Type B pancreatic cell (in vitro differentiated cells): ENCODE measurements at regions not wholly inside any gene's neighbourhood (a gene's known extent, or its start where the extent isn't known, plus 50 kb on each side); places are given as distances from the start of the nearest gene placed in this dataset.
"Not testable (repeated sequence)": the region's sequence is repeated elsewhere in the genome, so short reads cannot be mapped to it uniquely, and the experiment has no call there.

Source experiments
- DNase-seq: peaks from one replicate; pipeline ENCODE4 v3.0.0; 2021; ENCODE audit warnings: mixed read lengths; ENCODE audit not compliant: unreplicated experiment; ENCODE audit errors: extremely low spot score
- H3K27ac Mint-ChIP-seq: 2 replicates; pipeline ENCODE4 v1.8.0; 2021; ENCODE audit warnings: mild to moderate bottlenecking, mixed read lengths
- H3K27me3 Mint-ChIP-seq: 2 replicates; pipeline ENCODE4 v1.8.0; 2021; ENCODE audit warnings: mixed read lengths
- H3K36me3 Mint-ChIP-seq: 2 replicates; pipeline ENCODE4 v1.8.0; 2021; ENCODE audit warnings: mixed read lengths
- H3K4me1 Mint-ChIP-seq: one replicate; pipeline ENCODE4 v1.8.0; 2021; ENCODE audit warnings: mixed read lengths; ENCODE audit not compliant: unreplicated experiment
- H3K4me3 Mint-ChIP-seq: 2 replicates; pipeline ENCODE4 v1.8.0; 2021; ENCODE audit warnings: mild to moderate bottlenecking, mixed read lengths
- H3K9me3 Mint-ChIP-seq: 2 replicates; pipeline ENCODE4 v1.8.0; 2021; ENCODE audit warnings: mixed read lengths
- TF ChIP-seq, protein P1 (sequence below): fragments of 200-600 bp; sonication (generic); conservative IDR thresholded peaks from 2 replicates; pipeline ENCODE4 v1.5.0; 2021; ENCODE audit warnings: antibody characterized with exemption, mild to moderate bottlenecking

DNA sequence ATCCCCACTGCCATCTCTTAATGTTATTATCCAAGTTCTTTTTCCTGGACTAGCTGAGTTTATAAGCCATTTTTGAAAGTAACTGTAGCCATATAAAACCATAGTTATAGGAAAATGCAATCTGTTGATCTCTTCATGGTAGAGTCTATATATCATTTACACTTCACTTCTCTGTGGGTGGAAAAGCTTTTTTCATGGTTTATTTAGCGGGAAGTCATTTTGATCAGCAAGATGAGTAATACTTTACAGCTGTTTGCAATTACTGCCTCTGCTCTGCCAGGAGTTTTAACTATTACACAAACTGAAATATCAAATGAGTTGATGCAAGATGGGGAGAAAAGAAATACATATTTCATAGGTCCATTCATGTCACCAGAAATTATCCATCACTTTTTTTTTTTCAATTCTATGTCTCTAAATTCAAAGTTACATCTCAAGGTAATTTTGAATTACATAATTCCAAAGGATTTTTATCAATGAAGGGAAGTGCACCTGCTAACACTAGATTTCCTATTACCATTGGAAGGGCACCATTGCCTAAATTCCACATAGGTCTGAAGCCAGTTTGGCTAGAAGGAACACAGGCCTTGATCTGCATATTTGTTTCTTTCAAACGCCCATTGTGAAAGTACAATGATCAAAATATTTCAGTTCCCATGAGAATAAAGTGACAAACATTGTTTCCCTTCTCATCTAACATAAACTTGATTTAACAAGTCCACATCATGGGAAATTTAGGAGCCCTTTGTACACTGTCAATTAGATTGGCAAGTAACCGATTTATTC lies 296.7 kb downstream of the ZNF326 start:
- TF ChIP-seq, protein P1, sequence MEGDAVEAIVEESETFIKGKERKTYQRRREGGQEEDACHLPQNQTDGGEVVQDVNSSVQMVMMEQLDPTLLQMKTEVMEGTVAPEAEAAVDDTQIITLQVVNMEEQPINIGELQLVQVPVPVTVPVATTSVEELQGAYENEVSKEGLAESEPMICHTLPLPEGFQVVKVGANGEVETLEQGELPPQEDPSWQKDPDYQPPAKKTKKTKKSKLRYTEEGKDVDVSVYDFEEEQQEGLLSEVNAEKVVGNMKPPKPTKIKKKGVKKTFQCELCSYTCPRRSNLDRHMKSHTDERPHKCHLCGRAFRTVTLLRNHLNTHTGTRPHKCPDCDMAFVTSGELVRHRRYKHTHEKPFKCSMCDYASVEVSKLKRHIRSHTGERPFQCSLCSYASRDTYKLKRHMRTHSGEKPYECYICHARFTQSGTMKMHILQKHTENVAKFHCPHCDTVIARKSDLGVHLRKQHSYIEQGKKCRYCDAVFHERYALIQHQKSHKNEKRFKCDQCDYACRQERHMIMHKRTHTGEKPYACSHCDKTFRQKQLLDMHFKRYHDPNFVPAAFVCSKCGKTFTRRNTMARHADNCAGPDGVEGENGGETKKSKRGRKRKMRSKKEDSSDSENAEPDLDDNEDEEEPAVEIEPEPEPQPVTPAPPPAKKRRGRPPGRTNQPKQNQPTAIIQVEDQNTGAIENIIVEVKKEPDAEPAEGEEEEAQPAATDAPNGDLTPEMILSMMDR, result no peak

DNA sequence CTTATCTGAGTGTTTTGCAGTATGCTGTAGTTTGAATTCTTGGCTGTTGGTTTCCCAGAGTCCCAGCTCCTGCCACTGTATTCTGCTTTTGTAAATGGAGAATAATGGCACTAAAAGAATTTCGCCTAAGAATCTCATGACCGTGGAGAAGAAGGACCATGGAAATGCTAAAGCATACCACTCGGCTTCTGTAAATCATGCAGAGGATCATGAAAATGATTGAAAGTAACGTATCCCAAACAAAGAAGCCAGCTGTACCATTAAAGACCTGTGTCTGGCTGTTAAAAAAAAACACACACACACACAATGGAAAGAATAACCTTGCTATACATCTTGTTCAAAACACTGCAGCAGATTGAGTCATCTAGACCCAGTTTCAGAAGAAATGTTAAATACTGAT lies 287.9 kb downstream of the ZNF326 start:
- Mint-ChIP-seq H3K27me3 (peaks cover 9% of the 10 kb centered on the region), H3K9me3 (no peaks in the 10 kb centered on the region), H3K4me1 (no peaks in the 10 kb centered on the region), H3K36me3 (no peaks in the 10 kb centered on the region), H3K27ac (no peak overlapping the region), H3K4me3 (no peak overlapping the region)
- TF ChIP-seq, protein P1, result no peak
- no peak for DNase-seq

More for the DNA sequence above, 296.7 kb downstream of the ZNF326 start:
- H3K27ac Mint-ChIP-seq, result no peak overlapping the region
- peaks cover 8% of the 10 kb centered on the region for H3K27me3 Mint-ChIP-seq
- H3K4me3 Mint-ChIP-seq, result no peak overlapping the region
- no peaks in the 10 kb centered on the region for H3K9me3 Mint-ChIP-seq
- peaks cover 6% of the 10 kb centered on the region for H3K4me1 Mint-ChIP-seq
- no peaks in the 10 kb centered on the region for H3K36me3 Mint-ChIP-seq
- no peak for DNase-seq

- not testable (repeated sequence) for H3K4me1 Mint-ChIP-seq, DNase-seq, H3K4me3 Mint-ChIP-seq, H3K27me3 Mint-ChIP-seq, H3K36me3 Mint-ChIP-seq, H3K9me3 Mint-ChIP-seq, H3K27ac Mint-ChIP-seq
Observed at GRCh38 chr1:90281886-90282285, 287.0 kb downstream of the ZNF326 start.

GRCh38 chr1:90277270-90277669 lies 282.4 kb downstream of the ZNF326 start:
- H3K4me3 Mint-ChIP-seq, result no peak overlapping the region
- H3K9me3 Mint-ChIP-seq, result no peaks in the 10 kb centered on the region
- H3K4me1 Mint-ChIP-seq, result no peaks in the 10 kb centered on the region
- peaks cover 7% of the 10 kb centered on the region for H3K27me3 Mint-ChIP-seq
- H3K36me3 Mint-ChIP-seq, result no peaks in the 10 kb centered on the region
- H3K27ac Mint-ChIP-seq, result no peak overlapping the region
- DNase-seq, result no peak
- TF ChIP-seq, protein P1, result no peak

GRCh38 chr1:90274376-90274775 lies 279.5 kb downstream of the ZNF326 start:
- Mint-ChIP-seq H3K27me3 (no peaks in the 10 kb centered on the region), H3K4me3 (no peak overlapping the region), H3K4me1 (no peaks in the 10 kb centered on the region), H3K9me3 (no peaks in the 10 kb centered on the region), H3K27ac (no peak overlapping the region), H3K36me3 (no peaks in the 10 kb centered on the region)
- no peak for DNase-seq
- TF ChIP-seq, protein P1, result no peak

- TF ChIP-seq, protein P1, result no peak
- no peak overlapping the region for H3K27ac Mint-ChIP-seq
- no peaks in the 10 kb centered on the region for H3K27me3 Mint-ChIP-seq
- H3K4me1 Mint-ChIP-seq, result no peaks in the 10 kb centered on the region
- no peaks in the 10 kb centered on the region for H3K9me3 Mint-ChIP-seq
- DNase-seq, result no peak
- H3K36me3 Mint-ChIP-seq, result no peaks in the 10 kb centered on the region
- H3K4me3 Mint-ChIP-seq, result no peak overlapping the region
Observed at GRCh38 chr1:90273241-90273774, 278.4 kb downstream of the ZNF326 start.
